Endothelial cell (in vitro differentiated cells): ENCODE measurements at regions not wholly inside any gene's neighbourhood (a gene's known extent, or its start where the extent isn't known, plus 50 kb on each side); places are given as distances from the start of the nearest gene placed in this dataset.
"Not testable (repeated sequence)": the region's sequence is repeated elsewhere in the genome, so short reads cannot be mapped to it uniquely, and the experiment has no call there.

Experiments
- DNase-seq: peaks from one replicate; pipeline ENCODE4 v3.0.0; 2021; ENCODE audit warnings: low spot score
- H3K27ac Mint-ChIP-seq: one replicate; pipeline ENCODE4 v1.8.0; 2021; ENCODE audit warnings: mixed read lengths, inconsistent platforms; ENCODE audit not compliant: unreplicated experiment
- H3K27me3 Mint-ChIP-seq: one replicate; pipeline ENCODE4 v1.8.0; 2021; ENCODE audit warnings: mild to moderate bottlenecking, moderate library complexity, mixed read lengths, inconsistent platforms; ENCODE audit not compliant: unreplicated experiment
- H3K36me3 Mint-ChIP-seq: one replicate; pipeline ENCODE4 v1.8.0; 2021; ENCODE audit warnings: mild to moderate bottlenecking, low read depth, mixed read lengths, inconsistent platforms; ENCODE audit not compliant: unreplicated experiment
- H3K4me1 Mint-ChIP-seq: one replicate; pipeline ENCODE4 v1.8.0; 2021; ENCODE audit warnings: mild to moderate bottlenecking, mixed read lengths, inconsistent platforms; ENCODE audit not compliant: unreplicated experiment
- H3K4me3 Mint-ChIP-seq: one replicate; pipeline ENCODE4 v1.8.0; 2021; ENCODE audit warnings: mild to moderate bottlenecking, mixed read lengths, inconsistent platforms; ENCODE audit not compliant: unreplicated experiment
- H3K9me3 Mint-ChIP-seq: one replicate; pipeline ENCODE4 v1.8.0; 2021; ENCODE audit warnings: mixed read lengths, inconsistent platforms; ENCODE audit not compliant: unreplicated experiment

- H3K4me1 Mint-ChIP-seq, H3K27me3 Mint-ChIP-seq, H3K4me3 Mint-ChIP-seq, H3K36me3 Mint-ChIP-seq, DNase-seq, H3K27ac Mint-ChIP-seq, H3K9me3 Mint-ChIP-seq: not testable (repeated sequence)
Observed at GRCh38 chr2:91515966-91516365, 2824.5 kb downstream of the RPIA start.

DNA sequence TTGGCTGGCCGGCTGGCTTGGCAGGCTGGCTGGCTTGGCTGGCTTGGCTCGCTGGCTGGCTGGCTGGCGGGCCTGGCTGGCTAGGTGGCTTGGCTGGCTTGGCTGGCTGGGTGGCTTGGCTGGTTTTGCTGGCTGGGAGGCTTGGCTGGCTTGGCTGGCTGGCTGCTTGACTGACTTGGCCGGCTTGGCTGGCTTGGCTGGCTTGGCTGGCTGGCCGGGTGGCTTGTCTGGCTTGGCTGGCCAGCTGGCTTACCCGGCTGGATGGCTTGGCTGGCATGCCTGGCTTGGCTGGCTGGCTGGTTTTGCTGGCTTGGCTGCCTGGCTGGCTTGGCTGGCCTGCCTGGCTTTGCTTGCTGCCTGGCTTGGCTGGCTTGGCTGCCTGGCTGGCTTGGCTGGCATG, 2825.2 kb downstream of the RPIA start:
- H3K4me1 Mint-ChIP-seq, DNase-seq: not testable (repeated sequence)

GRCh38 chr2:91517846-91518245, 2826.4 kb downstream of the RPIA start:
- not testable (repeated sequence) for H3K4me3 Mint-ChIP-seq, H3K36me3 Mint-ChIP-seq, H3K27me3 Mint-ChIP-seq, H3K4me1 Mint-ChIP-seq, DNase-seq, H3K9me3 Mint-ChIP-seq, H3K27ac Mint-ChIP-seq

More for the DNA sequence above, 2825.2 kb downstream of the RPIA start:
- not testable (repeated sequence) for H3K27ac Mint-ChIP-seq, H3K4me3 Mint-ChIP-seq, H3K9me3 Mint-ChIP-seq, H3K27me3 Mint-ChIP-seq, H3K36me3 Mint-ChIP-seq

GRCh38 chr2:91518361-91518981, 2827.0 kb downstream of the RPIA start:
- not testable (repeated sequence) for H3K4me3 Mint-ChIP-seq, DNase-seq, H3K9me3 Mint-ChIP-seq, H3K27ac Mint-ChIP-seq, H3K36me3 Mint-ChIP-seq, H3K27me3 Mint-ChIP-seq, H3K4me1 Mint-ChIP-seq

DNA sequence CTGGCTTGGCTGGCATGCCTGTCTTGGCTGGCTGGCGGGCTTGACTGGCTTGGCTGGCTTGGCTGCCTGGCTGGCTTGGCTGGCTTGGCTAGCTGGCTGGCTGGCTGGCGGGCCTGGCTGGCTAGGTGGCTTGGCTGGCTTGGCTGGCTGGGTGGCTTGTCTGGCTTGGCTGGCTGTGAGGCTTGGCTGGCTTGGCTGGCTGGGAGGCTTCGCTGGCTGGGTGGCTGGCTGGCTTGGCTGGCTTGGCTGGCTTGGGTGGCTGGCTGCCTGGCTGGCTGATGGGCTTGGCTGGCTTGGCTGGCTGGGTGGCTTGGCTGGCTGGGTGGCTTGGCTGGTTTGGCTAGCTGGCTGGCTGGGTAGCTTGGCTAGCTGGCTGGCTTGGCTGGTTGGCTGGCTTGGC, 2827.9 kb downstream of the RPIA start:
- H3K27me3 Mint-ChIP-seq, H3K4me1 Mint-ChIP-seq, H3K4me3 Mint-ChIP-seq, H3K27ac Mint-ChIP-seq, DNase-seq, H3K36me3 Mint-ChIP-seq, H3K9me3 Mint-ChIP-seq: not testable (repeated sequence)

- not testable (repeated sequence) for H3K4me3 Mint-ChIP-seq, H3K36me3 Mint-ChIP-seq, DNase-seq, H3K27me3 Mint-ChIP-seq, H3K9me3 Mint-ChIP-seq, H3K4me1 Mint-ChIP-seq, H3K27ac Mint-ChIP-seq
Observed at GRCh38 chr2:91519914-91520313, 2828.4 kb downstream of the RPIA start.

GRCh38 chr2:91520523-91520922, 2829.1 kb downstream of the RPIA start:
- H3K27ac Mint-ChIP-seq, H3K9me3 Mint-ChIP-seq, H3K4me1 Mint-ChIP-seq, DNase-seq, H3K36me3 Mint-ChIP-seq, H3K27me3 Mint-ChIP-seq, H3K4me3 Mint-ChIP-seq: not testable (repeated sequence)

DNA sequence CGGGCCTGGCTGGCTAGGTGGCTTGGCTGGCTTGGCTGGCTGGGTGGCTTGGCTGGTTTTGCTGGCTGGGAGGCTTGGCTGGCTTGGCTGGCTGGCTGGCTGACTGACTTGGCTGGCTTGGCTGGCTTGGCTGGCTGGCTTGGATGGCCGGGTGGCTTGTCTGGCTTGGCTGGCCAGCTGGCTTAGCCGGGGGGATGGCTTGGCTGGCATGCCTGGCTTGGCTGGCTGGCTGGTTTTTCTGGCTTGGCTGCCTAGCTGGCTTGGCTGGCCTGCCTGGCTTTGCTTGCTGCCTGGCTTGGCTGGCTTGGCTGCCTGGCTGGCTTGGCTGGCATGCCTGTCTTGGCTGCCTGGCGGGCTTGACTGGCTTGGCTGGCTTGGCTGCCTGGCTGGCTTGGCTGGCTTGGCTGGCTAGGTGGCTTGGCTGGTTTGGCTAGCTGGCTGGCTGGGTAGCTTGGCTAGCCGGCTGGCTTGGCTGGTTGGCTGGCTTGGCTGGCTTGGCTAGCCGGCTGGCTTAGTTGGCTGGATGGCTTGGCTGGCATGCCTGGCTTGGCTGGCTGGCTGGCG, 2829.6 kb downstream of the RPIA start:
- H3K27ac Mint-ChIP-seq, H3K4me1 Mint-ChIP-seq, H3K4me3 Mint-ChIP-seq, H3K9me3 Mint-ChIP-seq, DNase-seq, H3K27me3 Mint-ChIP-seq, H3K36me3 Mint-ChIP-seq: not testable (repeated sequence)

DNA sequence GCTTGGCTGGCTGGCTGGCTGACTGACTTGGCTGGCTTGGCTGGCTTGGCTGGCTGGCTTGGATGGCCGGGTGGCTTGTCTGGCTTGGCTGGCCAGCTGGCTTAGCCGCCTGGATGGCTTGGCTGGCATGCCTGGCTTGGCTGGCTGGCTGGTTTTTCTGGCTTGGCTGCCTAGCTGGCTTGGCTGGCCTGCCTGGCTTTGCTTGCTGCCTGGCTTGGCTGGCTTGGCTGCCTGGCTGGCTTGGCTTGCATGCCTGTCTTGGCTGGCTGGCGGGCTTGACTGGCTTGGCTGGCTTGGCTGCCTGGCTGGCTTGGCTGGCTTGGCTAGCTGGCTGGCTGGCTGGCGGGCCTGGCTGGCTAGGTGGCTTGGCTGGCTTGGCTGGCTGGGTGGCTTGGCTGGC, 2830.5 kb downstream of the RPIA start:
- not testable (repeated sequence) for H3K36me3 Mint-ChIP-seq, H3K27me3 Mint-ChIP-seq, DNase-seq, H3K4me1 Mint-ChIP-seq, H3K4me3 Mint-ChIP-seq, H3K27ac Mint-ChIP-seq, H3K9me3 Mint-ChIP-seq

GRCh38 chr2:91522877-91523276, 2831.4 kb downstream of the RPIA start:
- not testable (repeated sequence) for H3K9me3 Mint-ChIP-seq, H3K4me3 Mint-ChIP-seq, H3K36me3 Mint-ChIP-seq, H3K27me3 Mint-ChIP-seq, DNase-seq, H3K4me1 Mint-ChIP-seq, H3K27ac Mint-ChIP-seq

GRCh38 chr2:91523751-91524150, 2832.3 kb downstream of the RPIA start:
- not testable (repeated sequence) for H3K4me3 Mint-ChIP-seq, H3K9me3 Mint-ChIP-seq, H3K27ac Mint-ChIP-seq, H3K4me1 Mint-ChIP-seq, H3K27me3 Mint-ChIP-seq, DNase-seq, H3K36me3 Mint-ChIP-seq

DNA sequence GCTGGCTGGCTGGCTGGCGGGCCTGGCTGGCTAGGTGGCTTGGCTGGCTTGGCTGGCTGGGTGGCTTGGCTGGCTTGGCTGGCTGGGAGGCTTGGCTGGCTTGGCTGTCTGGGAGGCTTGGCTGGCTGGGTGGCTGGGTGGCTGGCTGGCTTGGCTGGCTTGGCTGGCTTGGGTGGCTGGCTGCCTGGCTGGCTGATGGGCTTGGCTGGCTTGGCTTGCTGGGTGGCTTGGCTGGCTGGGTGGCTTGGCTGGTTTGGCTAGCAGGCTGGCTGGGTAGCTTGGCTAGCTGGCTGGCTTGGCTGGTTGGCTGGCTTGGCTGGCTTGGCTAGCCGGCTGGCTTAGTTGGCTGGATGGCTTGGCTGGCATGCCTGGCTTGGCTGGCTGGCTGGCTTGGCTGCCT, 2834.1 kb downstream of the RPIA start:
- H3K27ac Mint-ChIP-seq, H3K4me3 Mint-ChIP-seq, H3K4me1 Mint-ChIP-seq, H3K36me3 Mint-ChIP-seq, H3K27me3 Mint-ChIP-seq, DNase-seq, H3K9me3 Mint-ChIP-seq: not testable (repeated sequence)

DNA sequence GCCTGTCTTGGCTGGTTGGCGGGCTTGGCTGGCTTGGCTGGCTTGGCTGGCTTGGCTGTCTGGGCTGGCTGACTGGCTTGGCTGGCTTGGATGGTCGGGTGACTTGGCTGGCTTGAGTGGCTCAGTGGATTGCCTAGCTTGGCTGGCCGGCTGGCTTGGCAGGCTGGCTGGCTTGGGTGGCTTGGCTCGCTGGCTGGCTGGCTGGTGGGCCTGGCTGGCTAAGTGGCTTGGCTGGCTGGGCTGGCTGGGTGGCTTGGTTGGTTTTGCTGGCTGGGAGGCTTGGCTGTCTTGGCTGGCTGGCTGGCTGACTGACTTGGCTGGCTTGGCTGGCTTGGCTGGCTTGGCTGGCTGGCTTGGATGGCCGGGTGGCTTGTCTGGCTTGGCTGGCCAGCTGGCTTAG, 2834.6 kb downstream of the RPIA start:
- H3K9me3 Mint-ChIP-seq, DNase-seq, H3K4me1 Mint-ChIP-seq, H3K4me3 Mint-ChIP-seq, H3K27me3 Mint-ChIP-seq, H3K36me3 Mint-ChIP-seq, H3K27ac Mint-ChIP-seq: not testable (repeated sequence)
